HL-60 (cell line): ENCODE measurements at regions not wholly inside any gene's neighbourhood (a gene's known extent, or its start where the extent isn't known, plus 50 kb on each side); places are given as distances from the start of the nearest gene placed in this dataset.

ENCODE experiments used
- CTCF ChIP-seq: IDR thresholded peaks from one replicate; pipeline ENCODE4 v1.5.1; 2011; ENCODE audit warnings: low read length, control low read depth, inconsistent platforms; ENCODE audit not compliant: insufficient read depth
- GABPA ChIP-seq: IDR thresholded peaks from 2 replicates; pipeline ENCODE4 v1.6.1; 2012; ENCODE audit warnings: low read depth
- POLR2AphosphoS5 ChIP-seq: IDR thresholded peaks from 2 replicates; pipeline ENCODE4 v1.6.1; 2012; ENCODE audit warnings: low read depth
- REST ChIP-seq: IDR thresholded peaks from 2 replicates; pipeline ENCODE4 v1.6.1; 2012; ENCODE audit warnings: low read depth; ENCODE audit not compliant: insufficient replicate concordance

DNA sequence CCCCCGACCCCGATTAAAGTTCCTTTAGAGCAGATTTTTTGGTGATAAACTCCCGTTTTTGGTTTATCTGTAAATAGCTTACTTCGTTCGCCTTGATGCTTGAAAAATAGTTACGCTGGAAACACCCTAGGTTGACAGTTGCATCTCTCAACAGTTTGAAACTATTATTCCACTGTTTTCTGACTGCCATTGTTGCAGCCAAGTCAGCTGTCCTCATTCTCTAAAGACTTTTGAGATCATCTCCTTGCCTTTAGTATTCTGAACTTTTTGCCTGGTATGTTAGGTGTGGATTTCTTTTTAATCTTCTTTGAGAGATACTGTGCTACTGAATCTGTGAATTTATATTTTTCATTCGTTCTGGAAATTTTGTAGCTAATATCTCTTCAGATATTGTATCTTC, 122.7 kb upstream of the NSMCE3 start:
- TF ChIP-seq CTCF, result no peak
- TF ChIP-seq POLR2AphosphoS5, result no peak
- no peak for TF ChIP-seq REST
- no peak for TF ChIP-seq GABPA
